GM18861 (cell line): ENCODE measurements at regions not wholly inside any gene's neighbourhood (a gene's known extent, or its start where the extent isn't known, plus 50 kb on each side); places are given as distances from the start of the nearest gene placed in this dataset.

Experiments used
- ATAC-seq: cut with Tn5 transposase; IDR thresholded peaks from one replicate; pipeline ENCODE4 v1.9.1; 2021; ENCODE audit not compliant: unreplicated experiment

- ATAC-seq, result no peak
Observed at GRCh38 chr11:109914038-109914437, 179.2 kb upstream of the ZC3H12C start.

GRCh38 chr11:109914809-109915653 lies 178.2 kb upstream of the ZC3H12C start:
- ATAC-seq, result no peak

GRCh38 chr11:109926941-109927340 lies 166.3 kb upstream of the ZC3H12C start:
- no peak for ATAC-seq

GRCh38 chr11:109929308-109929707 lies 163.9 kb upstream of the ZC3H12C start:
- no peak for ATAC-seq

GRCh38 chr11:109933126-109933525 lies 160.1 kb upstream of the ZC3H12C start:
- ATAC-seq, result no peak

- no peak for ATAC-seq
Observed at GRCh38 chr11:109934151-109934550, 159.0 kb upstream of the ZC3H12C start.

- no peak for ATAC-seq
Observed at GRCh38 chr11:109936661-109937180, 156.5 kb upstream of the ZC3H12C start.

- no peak for ATAC-seq
Observed at GRCh38 chr11:109937968-109938367, 155.2 kb upstream of the ZC3H12C start.

GRCh38 chr11:109939166-109939810 lies 153.9 kb upstream of the ZC3H12C start:
- peak; percentile 60 for ATAC-seq

- no peak for ATAC-seq
Observed at GRCh38 chr11:109940816-109941215, 152.4 kb upstream of the ZC3H12C start.

GRCh38 chr11:109945626-109946321 lies 147.4 kb upstream of the ZC3H12C start:
- ATAC-seq, result peak; percentile 38

GRCh38 chr11:109946322-109946846 lies 146.8 kb upstream of the ZC3H12C start:
- ATAC-seq, result peak; percentile 89

- ATAC-seq, result no peak
Observed at GRCh38 chr11:109954534-109954933, 138.7 kb upstream of the ZC3H12C start.

- ATAC-seq, result peak; percentile 62
Observed at GRCh38 chr11:109956124-109956793, 136.9 kb upstream of the ZC3H12C start.

GRCh38 chr11:109957000-109957399 lies 136.2 kb upstream of the ZC3H12C start:
- peak; percentile 61 for ATAC-seq

- no peak for ATAC-seq
Observed at GRCh38 chr11:109957601-109958000, 135.6 kb upstream of the ZC3H12C start.

- ATAC-seq, result no peak
Observed at GRCh38 chr11:109958131-109958820, 134.9 kb upstream of the ZC3H12C start.

GRCh38 chr11:109958821-109959166 lies 134.4 kb upstream of the ZC3H12C start:
- ATAC-seq, result no peak

GRCh38 chr11:109960831-109961230 lies 132.4 kb upstream of the ZC3H12C start:
- ATAC-seq, result no peak

GRCh38 chr11:109961261-109961660 lies 131.9 kb upstream of the ZC3H12C start:
- ATAC-seq, result no peak
